OCI-LY1 (cell line): ENCODE measurements at regions not wholly inside any gene's neighbourhood (a gene's known extent, or its start where the extent isn't known, plus 50 kb on each side); places are given as distances from the start of the nearest gene placed in this dataset.

Source experiments
- H2AFZ ChIP-seq: fragments of 200-600 bp; sonication (generic), shearing (Covaris generic); 2 replicates; pipeline ENCODE4 v1.6.0; 2014; ENCODE audit warnings: antibody characterized with exemption, mild to moderate bottlenecking, low read length
- H3F3A ChIP-seq: fragments of 200-600 bp; sonication (generic), shearing (Covaris generic); 2 replicates; pipeline ENCODE4 v1.6.0; 2014; ENCODE audit warnings: mild to moderate bottlenecking, antibody characterized with exemption, low read length, moderate library complexity; ENCODE audit not compliant: insufficient read depth
- H3K27ac ChIP-seq: fragments of 200-600 bp; sonication (generic); 2 replicates; pipeline ENCODE4 v1.5.1; 2014; ENCODE audit warnings: low read length, mixed run types, mild to moderate bottlenecking, low read depth; ENCODE audit not compliant: poor library complexity, severe bottlenecking
- H3K27me3 ChIP-seq: fragments of 200-600 bp; sonication (generic); 2 replicates; pipeline ENCODE4 v1.6.0; 2014; ENCODE audit warnings: antibody characterized with exemption, mild to moderate bottlenecking, low read length, moderate library complexity; ENCODE audit not compliant: insufficient read depth
- H3K36me3 ChIP-seq: fragments of 200-600 bp; sonication (generic); 2 replicates; pipeline ENCODE4 v1.6.1; 2014; ENCODE audit warnings: mild to moderate bottlenecking, antibody characterized with exemption, low read length, moderate library complexity, mixed read lengths; ENCODE audit not compliant: insufficient read depth
- H3K4me1 ChIP-seq: fragments of 200-600 bp; sonication (generic); 2 replicates; pipeline ENCODE4 v1.5.1; 2014; ENCODE audit warnings: mild to moderate bottlenecking, low read length, moderate library complexity; ENCODE audit not compliant: insufficient read depth, severe bottlenecking
- H3K4me2 ChIP-seq: fragments of 200-600 bp; sonication (generic), shearing (Covaris generic); 2 replicates; pipeline ENCODE4 v1.6.1; 2014; ENCODE audit warnings: low read length
- H3K4me3 ChIP-seq: fragments of 200-600 bp; sonication (generic); 2 replicates; pipeline ENCODE4 v1.5.1; 2014; ENCODE audit warnings: low read length, low read depth, mild to moderate bottlenecking, mixed read lengths; ENCODE audit not compliant: poor library complexity, severe bottlenecking
- H3K79me2 ChIP-seq: fragments of 200-600 bp; shearing (Covaris generic); 2 replicates; pipeline ENCODE4 v1.6.1; 2016; ENCODE audit warnings: mixed run types, low read length, mixed read lengths; ENCODE audit not compliant: insufficient read depth
- H3K9ac ChIP-seq: fragments of 200-600 bp; sonication (generic), shearing (Covaris generic); 2 replicates; pipeline ENCODE4 v1.6.1; 2014; ENCODE audit warnings: mild to moderate bottlenecking, low read length, mixed read lengths
- H3K9me2 ChIP-seq: fragments of 200-600 bp; sonication (generic), shearing (Covaris generic); 2 replicates; pipeline ENCODE4 v1.6.1; 2014; ENCODE audit warnings: low read depth, mild to moderate bottlenecking, low read length, mixed read lengths
- H3K9me3 ChIP-seq: fragments of 200-600 bp; shearing (Covaris generic); 2 replicates; pipeline ENCODE4 v1.6.1; 2014; ENCODE audit warnings: low read length, mixed read lengths
- H4K20me1 ChIP-seq: fragments of 200-600 bp; sonication (generic), shearing (Covaris generic); 2 replicates; pipeline ENCODE4 v1.6.0; 2016; ENCODE audit warnings: mild to moderate bottlenecking, low read length; ENCODE audit not compliant: insufficient read depth
- CTCF ChIP-seq: fragments of 200-600 bp; sonication (generic), shearing (Covaris generic); IDR thresholded peaks from 2 replicates; pipeline ENCODE4 v1.5.1; 2017; ENCODE audit warnings: mild to moderate bottlenecking, antibody characterized with exemption, low read length, moderate library complexity, mixed read lengths
- EZH2 ChIP-seq: fragments of 200-600 bp; sonication (generic), shearing (Covaris generic); IDR thresholded peaks from 2 replicates; pipeline ENCODE4 v1.8.0; 2017; ENCODE audit warnings: borderline replicate concordance, mixed run types, mild to moderate bottlenecking, antibody characterized with exemption, low read length, moderate library complexity, mixed read lengths

DNA sequence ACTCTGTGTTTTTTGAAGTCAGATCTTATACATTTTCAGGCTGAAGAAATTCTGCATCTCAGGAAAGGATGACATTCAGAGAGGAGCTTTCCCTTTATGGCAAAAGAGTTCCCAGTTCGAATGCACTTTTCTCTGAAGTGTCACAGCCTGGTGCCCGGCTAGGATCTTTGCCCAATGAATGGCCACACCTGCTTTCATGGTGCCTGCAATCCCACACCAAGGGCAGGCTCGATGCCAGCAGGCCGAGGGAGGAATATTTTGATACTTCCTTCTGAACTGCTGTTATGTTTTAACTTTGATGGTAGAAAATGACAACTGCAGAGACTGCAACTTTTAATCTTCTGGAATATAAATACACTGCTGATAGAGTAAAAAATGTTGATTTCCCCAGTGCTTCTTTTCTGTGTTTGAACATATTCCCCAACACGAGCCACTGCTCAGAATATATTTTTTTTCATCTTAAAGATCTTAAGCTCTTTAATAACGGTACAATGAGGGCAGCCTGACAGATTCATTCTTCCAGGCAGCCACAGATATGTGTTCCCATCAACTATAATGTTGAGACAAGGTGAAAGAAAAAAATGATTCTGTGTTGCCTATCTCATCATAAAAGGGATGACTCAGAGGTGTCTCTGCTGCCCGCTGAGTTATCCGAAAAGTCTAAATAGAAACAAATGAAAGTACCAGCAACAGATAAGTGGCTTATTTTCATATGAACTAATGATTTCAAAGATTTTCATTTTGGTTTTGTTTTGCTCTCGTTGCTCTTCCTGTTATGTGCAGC lies 848.5 kb downstream of the DCDC2C start:
- no peak overlapping the region for H3K9ac ChIP-seq
- H3K4me2 ChIP-seq: no peak overlapping the region
- H2AFZ ChIP-seq: no peak overlapping the region
- no peak for TF ChIP-seq CTCF
- TF ChIP-seq EZH2: no peak
- H3F3A ChIP-seq: no peaks in the 10 kb centered on the region
- no peak overlapping the region for H3K27ac ChIP-seq
- no peaks in the 10 kb centered on the region for H3K36me3 ChIP-seq
- H3K9me2 ChIP-seq: no peaks in the 10 kb centered on the region
- H3K9me3 ChIP-seq: no peaks in the 10 kb centered on the region
- H3K79me2 ChIP-seq: no peaks in the 10 kb centered on the region
- H3K4me3 ChIP-seq: no peak overlapping the region
- no peaks in the 10 kb centered on the region for H4K20me1 ChIP-seq
- H3K4me1 ChIP-seq: no peaks in the 10 kb centered on the region
- H3K27me3 ChIP-seq: no peaks in the 10 kb centered on the region

DNA sequence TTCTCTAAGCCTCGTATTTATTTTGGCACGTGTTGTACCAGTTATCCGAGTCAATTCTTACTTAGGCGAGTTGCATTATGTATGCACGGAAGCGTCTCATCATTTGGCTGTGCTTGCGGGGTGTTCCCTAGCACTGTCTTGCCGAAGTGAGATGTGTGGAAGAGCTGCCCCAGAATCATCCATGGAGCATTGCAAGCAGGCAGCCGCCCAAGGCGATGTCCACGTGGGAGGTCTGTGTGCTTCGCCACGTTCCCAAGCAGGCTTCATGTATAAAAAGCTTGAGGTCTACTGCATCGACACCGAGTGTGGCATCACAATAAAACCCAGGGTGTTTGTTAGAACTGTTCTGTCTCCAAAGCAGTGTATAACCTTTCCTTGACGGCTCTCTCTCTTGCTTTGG lies 849.9 kb downstream of the DCDC2C start:
- Histone ChIP-seq H3K9me2 (no peaks in the 10 kb centered on the region), H3K36me3 (no peaks in the 10 kb centered on the region), H3K9me3 (no peaks in the 10 kb centered on the region), H2AFZ (no peak overlapping the region), H3F3A (no peaks in the 10 kb centered on the region), H3K79me2 (no peaks in the 10 kb centered on the region), H3K4me3 (no peak overlapping the region), H4K20me1 (no peaks in the 10 kb centered on the region), H3K4me1 (no peaks in the 10 kb centered on the region), H3K27ac (no peak overlapping the region), H3K27me3 (no peaks in the 10 kb centered on the region), H3K4me2 (no peak overlapping the region), H3K9ac (no peak overlapping the region)
- TF ChIP-seq CTCF (no peak), EZH2 (no peak)

DNA sequence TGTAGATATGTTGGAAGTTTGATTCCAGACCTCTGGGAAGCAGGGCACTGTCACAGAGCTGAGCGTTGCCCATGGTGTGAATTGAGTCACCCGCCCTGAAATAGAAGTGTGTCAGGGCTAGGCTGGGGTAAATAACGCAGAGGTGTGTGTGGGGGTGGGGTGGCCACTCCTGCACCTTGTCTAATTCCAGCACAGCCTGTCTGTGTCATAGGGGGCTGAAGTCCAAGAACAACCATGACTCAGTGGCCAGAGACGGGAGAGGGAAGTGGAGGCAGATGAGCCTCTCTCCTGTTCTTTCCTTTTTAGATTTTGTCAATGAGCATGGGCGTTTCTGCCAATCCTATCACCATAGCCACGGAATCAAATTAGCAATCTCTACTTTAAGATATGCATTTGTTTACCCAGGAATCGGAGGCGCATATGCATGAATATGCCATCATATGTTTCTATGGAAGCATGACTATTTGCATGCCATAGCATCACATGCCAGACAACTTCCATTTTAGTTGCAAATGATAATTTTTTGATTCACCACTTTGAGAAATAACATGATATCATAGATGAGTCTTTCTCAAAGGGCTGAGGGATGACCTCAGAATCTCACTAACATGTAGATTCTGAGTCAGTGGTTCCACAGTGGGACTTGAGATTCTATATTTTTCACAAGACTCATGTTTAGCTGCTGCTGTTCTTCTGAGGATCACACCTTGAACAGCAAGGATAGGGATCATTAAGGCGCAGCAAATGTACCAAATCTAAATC lies 852.9 kb downstream of the DCDC2C start:
- H3K36me3 ChIP-seq: no peaks in the 10 kb centered on the region
- TF ChIP-seq CTCF: no peak
- TF ChIP-seq EZH2: no peak

More for the DNA sequence above, 852.9 kb downstream of the DCDC2C start:
- Histone ChIP-seq H3K27ac (no peak overlapping the region), H3K4me1 (peaks cover 13% of the 10 kb centered on the region), H3K9me3 (no peaks in the 10 kb centered on the region), H3K9me2 (no peaks in the 10 kb centered on the region), H3K4me2 (no peak overlapping the region), H3K27me3 (no peaks in the 10 kb centered on the region), H4K20me1 (no peaks in the 10 kb centered on the region), H3F3A (no peaks in the 10 kb centered on the region), H3K4me3 (no peak overlapping the region), H2AFZ (no peak overlapping the region), H3K9ac (no peak overlapping the region), H3K79me2 (no peaks in the 10 kb centered on the region)
